Activated T-helper 1 cell treated with anti-CD3 and anti-CD28 coated beads, Interleukin-2, amount 50 U/mL, for 16 hours (primary cell): ENCODE measurements at regions not wholly inside any gene's neighbourhood (a gene's known extent, or its start where the extent isn't known, plus 50 kb on each side); places are given as distances from the start of the nearest gene placed in this dataset.

Source experiments
- DNase-seq, 2 donors: peaks; one replicate each; pipeline ENCODE4 v3.0.0-alpha.2; 2020; ENCODE audit warnings: low read depth in 1 of 2, low spot score in 1 of 2

- no peak for DNase-seq
These were observed 55.1 kb upstream of the ZEB1 start for GRCh38 chr10:31263903-31264302.

GRCh38 chr10:31268444-31269303 lies 50.3 kb upstream of the ZEB1 start:
- DNase-seq: no peak
